HEK293 (cell line): ENCODE measurements at regions not wholly inside any gene's neighbourhood (a gene's known extent, or its start where the extent isn't known, plus 50 kb on each side); places are given as distances from the start of the nearest gene placed in this dataset.

Experiments used
- BCL11B ChIP-seq: fragments of 450-650 bp; formaldehyde crosslinking; IDR thresholded peaks from 2 replicates; pipeline ENCODE4 v1.5.1; 2016; ENCODE audit warnings: low read depth, missing biosample characterization, missing genetic modification characterization
- CTCF ChIP-seq: fragments of 450-650 bp; formaldehyde crosslinking; IDR thresholded peaks from 2 replicates; pipeline ENCODE4 v1.5.1; 2016; ENCODE audit warnings: missing biosample characterization, missing genetic modification characterization
- FEZF1 ChIP-seq: fragments of 450-650 bp; formaldehyde crosslinking; IDR thresholded peaks from 2 replicates; pipeline ENCODE4 v1.5.1; 2016; ENCODE audit warnings: missing biosample characterization, missing genetic modification characterization
- PBX3 ChIP-seq: sonication (generic); formaldehyde crosslinking; IDR thresholded peaks from 2 replicates; pipeline ENCODE4 v1.8.1; 2022; ENCODE audit warnings: mild to moderate bottlenecking, moderate library complexity, missing genetic modification reagents
- REPIN1 ChIP-seq: fragments of 450-650 bp; formaldehyde crosslinking; IDR thresholded peaks from 2 replicates; pipeline ENCODE4 v1.5.1; 2017; ENCODE audit warnings: missing biosample characterization, missing genetic modification characterization, low read depth
- SP2 ChIP-seq: fragments of 450-650 bp; formaldehyde crosslinking; IDR thresholded peaks from 2 replicates; pipeline ENCODE4 v1.5.1; 2016; ENCODE audit warnings: missing biosample characterization, missing genetic modification characterization
- ZBTB1 ChIP-seq: fragments of 450-650 bp; formaldehyde crosslinking; IDR thresholded peaks from 2 replicates; pipeline ENCODE4 v1.5.1; 2016; ENCODE audit warnings: missing biosample characterization, missing genetic modification characterization
- ZFP41 ChIP-seq: fragments of 450-650 bp; formaldehyde crosslinking; IDR thresholded peaks from 2 replicates; pipeline ENCODE4 v1.5.1; 2016; ENCODE audit warnings: missing biosample characterization, missing genetic modification characterization, borderline replicate concordance
- ZNF747 ChIP-seq: fragments of 450-650 bp; formaldehyde crosslinking; IDR thresholded peaks from 2 replicates; pipeline ENCODE4 v1.5.1; 2016; ENCODE audit warnings: missing biosample characterization, missing genetic modification characterization

GRCh38 chr5:157948738-157949410 lies 89.9 kb upstream of the CLINT1 start:
- TF ChIP-seq CTCF (tag by site-specific recombination) (peak; percentile 71), PBX3 (CRISPR knock-in tag) (no peak), ZNF747 (tag by site-specific recombination) (no peak), FEZF1 (tag by site-specific recombination) (no peak), BCL11B (tag by site-specific recombination) (no peak), ZBTB1 (tag by site-specific recombination) (no peak), ZFP41 (tag by site-specific recombination) (no peak), SP2 (no peak), REPIN1 (tag by site-specific recombination) (no peak)
